Caco-2 (cell line): ENCODE measurements at regions not wholly inside any gene's neighbourhood (a gene's known extent, or its start where the extent isn't known, plus 50 kb on each side); places are given as distances from the start of the nearest gene placed in this dataset.

Experiments used
- BruUV-seq: library from RNA; stranded (reverse); fragments of 400-500 nt; replicated peaks from 2 replicates; lab custom pipeline; 2021; lab: Mats Ljungman, UMichigan
- CTCF ChIA-PET: fragments of 300-600 bp; sonication (Branson Sonifier 250); formaldehyde crosslinking; loops from one replicate; lab custom pipeline; 2022; ENCODE audit warnings: antibody characterized with exemption; lab: Charles Lee
- POLR2A ChIA-PET: fragments of 300-600 bp; sonication (Branson Sonifier 250); formaldehyde crosslinking; loops from one replicate; lab custom pipeline; 2022; ENCODE audit warnings: antibody characterized with exemption; lab: Charles Lee
- DNase-seq, 2 experiments: peaks; one replicate each; pipeline versions ENCODE4 v3.0.0 to v3.0.0-alpha.2; 2020 to 2022
- H3K27me3 ChIP-seq: replicated peaks from 2 replicates; pipeline ENCODE4 v1.6.0; 2011; ENCODE audit warnings: low read length; ENCODE audit not compliant: control insufficient read depth, insufficient read depth
- H3K36me3 ChIP-seq: 2 replicates; pipeline ENCODE4 v1.5.1; 2011; ENCODE audit warnings: low read length; ENCODE audit not compliant: control insufficient read depth, insufficient read depth
- H3K4me1 ChIP-seq: fragments of 250-450 bp; sonication (Bioruptor Pico); 2 replicates; pipeline ENCODE4 v1.5.1; 2020; ENCODE audit warnings: mild to moderate bottlenecking
- H3K4me3 ChIP-seq: 2 replicates; pipeline ENCODE4 v1.5.1; 2011; ENCODE audit warnings: low read depth, mild to moderate bottlenecking, control low read depth, low read length
- H3K9me3 ChIP-seq: fragments of 250-450 bp; sonication (Bioruptor Pico); 2 replicates; pipeline ENCODE4 v1.5.1; 2020; ENCODE audit warnings: mild to moderate bottlenecking, moderate library complexity
- H3K27ac Mint-ChIP-seq: one replicate; pipeline ENCODE4 v1.8.0; 2022; ENCODE audit warnings: mixed read lengths; ENCODE audit not compliant: unreplicated experiment
- H3K27me3 Mint-ChIP-seq: one replicate; pipeline ENCODE4 v1.8.0; 2022; ENCODE audit warnings: mixed read lengths; ENCODE audit not compliant: insufficient read depth, unreplicated experiment
- H3K36me3 Mint-ChIP-seq: one replicate; pipeline ENCODE4 v1.8.0; 2022; ENCODE audit warnings: mild to moderate bottlenecking, mixed read lengths; ENCODE audit not compliant: insufficient read depth, unreplicated experiment
- H3K4me1 Mint-ChIP-seq: one replicate; pipeline ENCODE4 v1.8.0; 2022; ENCODE audit warnings: low read depth, mixed read lengths; ENCODE audit not compliant: unreplicated experiment
- H3K4me3 Mint-ChIP-seq: one replicate; pipeline ENCODE4 v1.8.0; 2022; ENCODE audit warnings: mild to moderate bottlenecking, moderate library complexity, mixed read lengths; ENCODE audit not compliant: unreplicated experiment
- H3K9me3 Mint-ChIP-seq: one replicate; pipeline ENCODE4 v1.8.0; 2022; ENCODE audit warnings: mixed read lengths; ENCODE audit not compliant: unreplicated experiment
- intact Hi-C: fragments of 100-400 bp; cut with micrococcal nuclease; formaldehyde crosslinking; loops from one replicate; pipeline ENCODE4 v1.10.0; 2022; ENCODE audit not compliant: unreplicated experiment
- TF ChIP-seq, protein P1 (sequence below), 2 experiments: fragments of 200-600 bp in 1 of 2; IDR thresholded peaks; 1 replicate in 1 of 2; 2 replicates in 1 of 2; pipeline versions ENCODE4 v1.5.1 to v1.8.0; 2011 to 2022; ENCODE audit warnings: antibody characterized with exemption in 1 of 2, control low read depth in 1 of 2, inconsistent platforms in 1 of 2, low read depth in 1 of 2, low read length in 1 of 2, mild to moderate bottlenecking in 1 of 2, moderate library complexity in 1 of 2; ENCODE audit not compliant: insufficient read depth in 1 of 2, severe bottlenecking in 1 of 2, unreplicated experiment in 1 of 2

DNA sequence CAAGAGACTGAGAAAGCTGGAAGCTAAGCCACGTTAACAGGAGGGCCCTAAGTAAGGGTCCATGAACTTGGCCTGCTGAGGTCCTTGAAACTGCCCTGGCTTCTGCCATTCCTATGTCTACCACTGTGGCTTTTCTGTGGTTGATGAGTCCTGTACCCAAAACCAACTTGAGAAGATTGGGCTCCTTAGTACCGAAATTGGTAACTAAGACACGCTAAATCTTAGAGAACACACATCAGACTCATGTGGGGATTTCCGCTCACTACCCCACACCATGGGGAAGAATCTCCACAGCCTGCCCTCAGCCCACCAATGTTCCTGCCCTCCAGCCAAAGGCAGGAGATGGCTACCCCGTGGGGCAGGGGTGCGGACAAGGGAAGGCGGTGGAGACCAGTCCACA, 232.9 kb downstream of the SPTSSA start:
- no TSS peak for BruUV-seq
- CTCF ChIA-PET: interaction anchor here (0.5 to 1.6 kb wide), 6 partner anchors 69 to 380 kb away, joined by 3 to 7 read pairs (median 6); no protein-coding TSS in a partner anchor

DNA sequence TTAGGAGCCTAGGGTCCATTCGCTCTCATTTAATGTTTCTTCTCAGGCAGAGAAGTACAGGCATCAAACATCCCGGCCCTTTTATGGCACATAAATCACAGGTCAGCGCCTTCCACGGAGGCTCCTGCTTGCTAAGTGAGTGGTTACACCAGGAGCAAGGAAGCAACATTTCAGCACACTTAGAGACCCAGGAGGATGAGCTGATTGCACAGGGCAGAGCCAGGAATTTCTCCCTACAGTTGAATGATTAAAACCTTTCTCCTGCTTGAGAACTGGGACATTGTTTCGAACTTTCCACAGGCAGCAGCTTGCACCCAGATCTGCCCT, 233.4 kb downstream of the SPTSSA start:
- CTCF ChIA-PET: interaction anchor here (0.5 to 1.6 kb wide), 9 partner anchors 69 to 379 kb away, joined by 3 to 7 read pairs (median 4); no protein-coding TSS in a partner anchor
- H3K27me3 Mint-ChIP-seq: no peaks in the 10 kb centered on the region
- peaks cover 6% of the 10 kb centered on the region for H3K36me3 Mint-ChIP-seq
- no peak for DNase-seq
- no peak overlapping the region for H3K4me3 ChIP-seq
- H3K4me1 ChIP-seq: peaks cover 51% of the 10 kb centered on the region
- peak overlapping the region; percentile 80 for H3K27ac Mint-ChIP-seq
- H3K9me3 Mint-ChIP-seq: peaks cover 21% of the 10 kb centered on the region
- H3K36me3 ChIP-seq: no peaks in the 10 kb centered on the region
- no TSS peak for BruUV-seq
- H3K9me3 ChIP-seq: no peaks in the 10 kb centered on the region; the same call in 1 of the 2 replicates
- POLR2A ChIA-PET: interaction anchor here (0.6 kb wide), 1 partner anchor 47 kb away, joined by 3 read pairs; no protein-coding TSS in a partner anchor
- TF ChIP-seq, protein P1, sequence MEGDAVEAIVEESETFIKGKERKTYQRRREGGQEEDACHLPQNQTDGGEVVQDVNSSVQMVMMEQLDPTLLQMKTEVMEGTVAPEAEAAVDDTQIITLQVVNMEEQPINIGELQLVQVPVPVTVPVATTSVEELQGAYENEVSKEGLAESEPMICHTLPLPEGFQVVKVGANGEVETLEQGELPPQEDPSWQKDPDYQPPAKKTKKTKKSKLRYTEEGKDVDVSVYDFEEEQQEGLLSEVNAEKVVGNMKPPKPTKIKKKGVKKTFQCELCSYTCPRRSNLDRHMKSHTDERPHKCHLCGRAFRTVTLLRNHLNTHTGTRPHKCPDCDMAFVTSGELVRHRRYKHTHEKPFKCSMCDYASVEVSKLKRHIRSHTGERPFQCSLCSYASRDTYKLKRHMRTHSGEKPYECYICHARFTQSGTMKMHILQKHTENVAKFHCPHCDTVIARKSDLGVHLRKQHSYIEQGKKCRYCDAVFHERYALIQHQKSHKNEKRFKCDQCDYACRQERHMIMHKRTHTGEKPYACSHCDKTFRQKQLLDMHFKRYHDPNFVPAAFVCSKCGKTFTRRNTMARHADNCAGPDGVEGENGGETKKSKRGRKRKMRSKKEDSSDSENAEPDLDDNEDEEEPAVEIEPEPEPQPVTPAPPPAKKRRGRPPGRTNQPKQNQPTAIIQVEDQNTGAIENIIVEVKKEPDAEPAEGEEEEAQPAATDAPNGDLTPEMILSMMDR (IDR thresholded peaks at IDR 0.05; ENCODE audit: insufficient read depth in 1 of 2, low read depth in 1 of 2, low read length in 1 of 2, severe bottlenecking in 1 of 2, unreplicated experiment in 1 of 2): no peak
- no peaks in the 10 kb centered on the region for H3K27me3 ChIP-seq
- no peak overlapping the region for H3K4me3 Mint-ChIP-seq
- intact Hi-C loops: loop anchor here (1.0 to 10.0 kb wide), 8 partner anchors 72 to 389 kb away; partner anchors contain the start of gene EGLN3
- peaks cover 51% of the 10 kb centered on the region for H3K4me1 Mint-ChIP-seq

More for the DNA sequence above, 232.9 kb downstream of the SPTSSA start:
- H3K4me1 Mint-ChIP-seq: peaks cover 46% of the 10 kb centered on the region
- POLR2A ChIA-PET: interaction anchor here (0.6 kb wide), 1 partner anchor 48 kb away, joined by 3 read pairs; no protein-coding TSS in a partner anchor
- H3K9me3 ChIP-seq: no peaks in the 10 kb centered on the region; the same call in 1 of the 2 replicates
- H3K27me3 Mint-ChIP-seq: no peaks in the 10 kb centered on the region
- H3K4me3 Mint-ChIP-seq: no peak overlapping the region
- H3K9me3 Mint-ChIP-seq: peaks cover 21% of the 10 kb centered on the region
- no peak for DNase-seq
- no peak overlapping the region for H3K4me3 ChIP-seq
- TF ChIP-seq, protein P1 (IDR thresholded peaks at IDR 0.05; ENCODE audit: insufficient read depth in 1 of 2, low read depth in 1 of 2, low read length in 1 of 2, severe bottlenecking in 1 of 2, unreplicated experiment in 1 of 2): no peak
- intact Hi-C loops: loop anchor here (2.0 to 10.0 kb wide), 3 partner anchors 72 to 278 kb away; partner anchors contain the start of gene EGLN3
- H3K36me3 ChIP-seq: no peaks in the 10 kb centered on the region
- H3K4me1 ChIP-seq: peaks cover 50% of the 10 kb centered on the region
- peaks cover 6% of the 10 kb centered on the region for H3K36me3 Mint-ChIP-seq
- no peaks in the 10 kb centered on the region for H3K27me3 ChIP-seq
- H3K27ac Mint-ChIP-seq: no peak overlapping the region

DNA sequence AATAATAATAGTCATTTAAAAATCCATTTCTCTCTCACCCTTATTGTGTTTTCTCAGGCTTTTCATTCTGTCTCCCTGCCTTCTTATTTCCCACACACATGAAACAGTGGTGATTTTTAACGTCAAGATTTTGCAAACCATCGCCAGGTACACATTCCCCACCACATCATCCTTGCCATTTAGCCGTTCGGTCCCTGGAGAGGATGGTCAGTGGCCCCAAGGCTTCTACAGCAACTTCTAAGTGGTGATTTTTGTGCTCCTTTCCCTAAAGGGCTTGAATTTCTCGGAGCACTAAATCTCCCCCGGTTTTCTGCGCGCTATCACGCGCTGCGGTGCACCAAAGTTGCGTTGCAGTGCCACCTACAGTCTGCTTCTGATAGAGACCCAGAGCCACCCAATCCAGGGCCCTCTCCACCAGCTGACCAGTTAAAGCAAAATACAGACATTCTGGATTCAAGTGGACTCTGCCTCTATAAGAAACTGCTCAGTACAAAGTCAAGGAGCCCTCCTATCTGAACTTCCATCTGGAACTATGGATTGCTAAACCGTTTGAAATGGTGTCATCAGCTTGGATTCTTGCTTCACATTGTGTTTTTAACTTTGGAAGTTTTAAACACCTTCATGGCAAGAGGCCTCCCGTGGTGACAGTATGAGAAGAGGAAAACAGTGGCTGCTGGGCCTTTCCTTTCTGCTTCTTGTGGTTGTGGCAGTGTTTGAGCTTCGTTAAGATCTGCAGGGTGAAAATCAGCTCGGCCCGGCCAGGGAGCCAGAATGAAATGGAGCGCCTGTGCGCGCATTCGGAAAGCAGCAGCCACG, 234.0 kb downstream of the SPTSSA start:
- H3K4me3 ChIP-seq: no peak overlapping the region
- Mint-ChIP-seq H3K27me3 (no peaks in the 10 kb centered on the region), H3K9me3 (peaks cover 21% of the 10 kb centered on the region), H3K4me1 (peaks cover 54% of the 10 kb centered on the region), H3K36me3 (peaks cover 6% of the 10 kb centered on the region), H3K27ac (peak overlapping the region; percentile 80), H3K4me3 (peak overlapping the region; percentile 61)
- peak; percentile 76 to 82 for DNase-seq
- no peaks in the 10 kb centered on the region for H3K27me3 ChIP-seq
- H3K9me3 ChIP-seq: no peaks in the 10 kb centered on the region; the same call in 1 of the 2 replicates
- TF ChIP-seq, protein P1 (IDR thresholded peaks at IDR 0.05; ENCODE audit: insufficient read depth in 1 of 2, low read depth in 1 of 2, low read length in 1 of 2, severe bottlenecking in 1 of 2, unreplicated experiment in 1 of 2): peak; percentile 70 to 92
- ChIA-PET CTCF (interaction anchor here (0.6 to 1.6 kb wide), 8 partner anchors 70 to 379 kb away, joined by 3 to 7 read pairs (median 4); no protein-coding TSS in a partner anchor), POLR2A (no interaction called here)
- BruUV-seq: no TSS peak
- intact Hi-C loops: loop anchor here (1.0 to 10.0 kb wide), 8 partner anchors 73 to 389 kb away; partner anchors contain the start of gene EGLN3
- H3K4me1 ChIP-seq: peaks cover 51% of the 10 kb centered on the region
- H3K36me3 ChIP-seq: no peaks in the 10 kb centered on the region
